ENCODE measurements at regions not wholly inside any gene's neighbourhood (a gene's known extent, or its start where the extent isn't known, plus 50 kb on each side); places are given as distances from the start of the nearest gene placed in this dataset.
A peak's percentile ranks its signal among the peaks of the same experiment; 100 is the strongest.
"Not testable (repeated sequence)": the region's sequence is repeated elsewhere in the genome, so short reads cannot be mapped to it uniquely, and the experiment has no call there.

- not testable (repeated sequence) for DNase-seq
These were observed 114.7 kb upstream of the ZBTB40 start for GRCh38 chr1:22336696-22337545.

- DNase-seq: no peak
These were observed 113.4 kb upstream of the ZBTB40 start for GRCh38 chr1:22338071-22338765.

DNA sequence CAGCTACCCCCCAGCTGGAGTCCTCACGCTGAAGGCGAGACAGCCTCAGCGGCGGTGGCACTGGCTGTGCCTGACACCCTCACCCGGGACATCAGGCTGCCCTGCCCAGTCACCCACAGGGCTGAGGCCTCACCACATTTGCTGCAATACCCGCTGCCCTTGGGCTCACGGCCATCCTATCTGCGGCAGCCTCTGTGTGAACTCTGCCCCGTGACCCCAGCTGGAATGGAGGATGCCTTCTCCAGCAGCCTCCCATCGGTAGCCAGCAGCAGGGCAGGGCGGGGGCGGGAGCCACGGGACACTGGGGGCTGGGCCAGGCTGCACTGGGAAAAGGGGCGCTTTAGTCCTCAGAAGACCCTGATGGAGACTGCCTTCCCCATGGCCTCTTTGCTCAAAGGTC lies 112.4 kb upstream of the ZBTB40 start:
- DNase-seq: no peak

- DNase-seq: no peak
These were observed 111.6 kb upstream of the ZBTB40 start for GRCh38 chr1:22340066-22340465.

- no peak for DNase-seq
These were observed 110.8 kb upstream of the ZBTB40 start for GRCh38 chr1:22340873-22341272.

GRCh38 chr1:22341791-22342605 lies 109.7 kb upstream of the ZBTB40 start:
- DNase-seq: peak; percentile 84

DNA sequence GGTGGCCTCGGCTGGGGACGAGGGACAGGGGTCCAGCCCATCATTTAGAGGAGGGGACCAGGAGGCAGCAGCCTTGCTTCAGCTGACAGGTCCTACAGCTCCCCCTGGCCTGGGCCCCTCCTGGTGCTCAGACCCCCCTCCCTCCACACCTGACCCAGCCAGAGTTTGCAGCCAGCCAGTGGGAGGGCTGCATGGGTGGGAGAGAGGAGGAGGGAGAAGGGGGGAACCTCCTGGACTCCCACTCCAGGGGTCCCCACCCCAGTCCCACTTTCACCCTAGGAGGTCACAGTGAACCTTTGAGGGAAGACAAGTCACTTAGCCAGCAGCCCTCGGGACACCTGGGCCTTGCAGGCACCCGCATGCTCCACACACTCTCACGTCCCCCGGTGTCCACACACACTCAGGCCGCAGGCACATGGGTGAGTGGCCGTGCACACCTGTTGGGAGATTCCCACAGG lies 108.9 kb upstream of the ZBTB40 start:
- DNase-seq: no peak

GRCh38 chr1:22343456-22344328 lies 108.0 kb upstream of the ZBTB40 start:
- no peak for DNase-seq

DNA sequence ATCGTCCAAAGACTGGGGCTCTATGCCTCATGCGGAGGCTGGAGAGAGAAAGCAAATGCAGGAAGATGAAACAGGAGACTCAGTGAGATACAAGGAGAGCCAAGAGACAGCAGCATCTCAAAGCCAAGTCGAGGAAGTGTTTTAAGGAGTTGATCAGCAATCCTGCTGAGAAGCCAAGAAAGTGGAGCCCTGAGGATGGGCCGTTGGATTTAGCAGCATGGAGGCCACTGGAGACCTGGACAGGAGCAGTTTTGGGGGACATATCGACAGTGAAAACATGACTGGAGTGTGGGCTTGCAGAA lies 107.4 kb upstream of the ZBTB40 start:
- no peak for DNase-seq

DNA sequence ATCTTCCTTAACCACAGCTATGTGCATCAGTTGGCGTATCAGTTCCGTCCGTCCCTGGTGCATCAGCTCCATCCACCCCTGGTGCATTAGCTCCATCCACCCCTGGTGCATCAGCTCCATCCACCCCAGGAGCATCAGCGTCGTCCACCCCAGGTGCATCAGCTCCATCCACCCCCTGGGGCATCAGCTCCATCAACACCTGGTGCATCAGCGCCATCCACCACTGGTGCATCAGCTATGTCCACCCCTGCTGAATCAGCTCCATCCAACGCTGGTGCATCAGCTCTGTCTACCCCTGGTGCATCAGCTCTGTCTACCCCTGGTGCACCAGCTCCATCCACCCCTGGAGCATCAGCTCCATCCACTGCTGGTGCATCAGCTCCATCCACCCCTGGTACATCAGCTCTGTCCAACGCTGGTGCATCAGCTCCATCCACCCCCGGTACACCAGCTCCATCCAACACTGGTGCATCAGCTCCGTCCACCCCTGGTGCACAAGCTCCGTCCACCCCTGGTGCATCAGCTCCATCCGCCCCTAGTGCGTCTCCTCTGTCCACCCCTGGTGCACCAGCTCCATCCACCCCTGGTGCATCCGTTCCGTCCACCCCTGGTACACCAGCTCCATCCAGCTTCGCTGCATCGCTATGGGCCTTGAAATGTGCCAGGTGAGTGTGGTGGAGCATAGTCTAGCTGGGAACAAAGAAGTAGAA lies 106.6 kb upstream of the ZBTB40 start:
- no peak for DNase-seq

DNA sequence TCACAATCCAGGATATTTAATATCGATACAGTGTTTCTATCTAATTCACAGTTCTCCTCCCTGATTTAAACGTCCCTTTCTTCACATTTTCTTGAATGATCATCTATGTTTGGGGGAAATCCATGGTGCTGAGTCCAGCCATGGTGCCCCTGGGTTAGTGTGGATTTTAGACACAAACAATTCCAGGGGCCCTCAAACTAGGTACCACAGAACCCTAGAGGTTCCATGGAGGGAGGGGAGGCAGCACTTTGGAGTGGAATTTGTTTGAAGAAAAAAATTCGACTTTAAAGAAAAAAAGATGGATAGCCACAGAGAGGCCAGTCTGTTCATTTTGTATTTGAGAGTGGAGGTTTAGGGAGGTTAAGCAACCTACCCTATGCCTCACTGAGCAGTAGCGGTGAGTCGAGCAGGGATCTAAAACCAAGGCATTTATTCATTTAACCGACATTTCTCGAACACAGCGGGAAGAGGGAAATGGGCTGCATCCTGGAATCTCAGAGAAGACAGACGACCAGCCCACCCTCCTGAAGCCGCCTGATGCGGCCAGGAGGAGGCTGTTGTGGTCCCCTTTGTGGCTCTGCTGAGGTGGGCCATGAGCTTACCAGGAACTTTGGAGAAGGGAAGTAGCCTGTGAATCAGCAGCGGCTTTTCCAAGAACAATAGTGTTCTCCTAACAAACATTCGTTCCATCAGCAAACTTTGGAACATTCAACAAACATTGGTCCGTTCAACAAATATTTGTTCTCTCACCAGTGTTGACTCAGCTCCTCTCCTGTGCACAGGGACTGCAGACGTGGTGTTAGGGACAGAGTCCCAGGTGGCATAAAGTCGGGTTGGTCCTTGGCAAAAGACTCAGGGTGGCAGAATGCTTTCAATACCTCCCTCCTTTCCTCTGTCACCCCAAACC lies 103.5 kb upstream of the ZBTB40 start:
- DNase-seq: no peak

DNA sequence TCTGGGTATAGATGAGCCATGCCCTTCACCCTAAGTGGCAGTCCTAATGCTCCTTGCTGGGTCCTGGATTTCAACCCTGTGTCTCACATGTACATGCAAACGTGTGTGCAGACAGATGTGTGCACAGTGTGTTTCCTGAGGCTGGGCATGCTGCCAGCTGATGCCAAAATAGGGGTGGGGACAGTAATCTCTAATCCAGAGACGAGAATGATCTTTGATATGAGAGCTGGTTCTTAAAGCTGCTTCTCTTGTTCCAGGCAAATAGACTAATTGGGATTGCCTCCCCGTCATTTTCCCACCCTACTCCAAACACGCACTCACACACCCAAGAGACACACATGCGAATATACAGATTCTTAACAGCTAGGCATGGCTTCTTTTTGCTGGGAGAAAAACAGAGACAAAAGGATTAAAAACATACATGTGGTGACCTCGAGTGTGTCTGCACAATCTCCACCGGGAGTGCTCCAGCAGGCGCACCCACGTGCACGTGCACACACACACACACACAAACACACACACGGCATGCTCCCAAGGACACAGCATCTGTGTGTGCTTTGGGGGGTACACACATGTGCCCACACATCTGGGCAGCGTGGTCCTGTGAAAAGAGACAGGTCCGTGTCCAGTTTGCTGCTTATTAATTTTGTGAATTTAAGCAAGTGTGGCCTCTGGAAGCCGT lies 102.1 kb upstream of the ZBTB40 start:
- no peak for DNase-seq

- no peak for DNase-seq
These were observed 101.3 kb upstream of the ZBTB40 start for GRCh38 chr1:22350171-22350923.

- no peak for DNase-seq
These were observed 100.5 kb upstream of the ZBTB40 start for GRCh38 chr1:22350924-22351767.

DNA sequence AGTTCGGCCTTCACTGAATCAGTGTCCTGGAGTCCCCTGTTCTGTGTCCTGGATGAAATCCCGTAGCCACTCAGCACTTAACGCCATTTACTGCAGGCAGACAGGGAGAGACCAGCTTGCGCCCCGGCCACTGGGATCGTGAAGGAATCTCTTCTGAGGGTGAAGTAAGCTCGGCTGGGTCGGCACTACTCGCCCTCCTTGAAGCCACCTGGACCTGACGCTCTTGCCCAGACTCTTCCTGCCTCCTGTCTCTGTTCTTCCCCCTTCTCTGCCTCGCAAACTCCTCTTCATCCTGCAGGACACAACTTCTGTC lies 99.9 kb upstream of the ZBTB40 start:
- DNase-seq: no peak

DNA sequence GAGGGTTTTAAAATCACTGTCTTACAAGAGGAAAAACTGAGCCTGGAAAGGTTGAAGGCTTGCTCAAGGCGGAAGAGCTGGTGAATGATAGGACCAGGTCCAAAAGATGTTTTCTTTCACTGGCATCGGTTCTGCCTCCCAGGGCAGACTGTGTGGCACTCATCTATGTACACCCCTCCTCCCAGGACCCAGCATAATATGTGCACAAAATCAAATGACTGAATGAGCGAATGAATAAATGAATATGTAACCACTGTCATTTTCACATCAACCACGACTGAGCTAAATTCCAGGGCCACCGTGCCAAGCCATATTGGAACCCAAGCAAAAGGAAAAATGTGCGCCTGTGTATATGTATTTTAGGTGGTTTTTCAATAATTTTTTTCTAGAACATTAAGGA lies 99.3 kb upstream of the ZBTB40 start:
- no peak for DNase-seq

DNA sequence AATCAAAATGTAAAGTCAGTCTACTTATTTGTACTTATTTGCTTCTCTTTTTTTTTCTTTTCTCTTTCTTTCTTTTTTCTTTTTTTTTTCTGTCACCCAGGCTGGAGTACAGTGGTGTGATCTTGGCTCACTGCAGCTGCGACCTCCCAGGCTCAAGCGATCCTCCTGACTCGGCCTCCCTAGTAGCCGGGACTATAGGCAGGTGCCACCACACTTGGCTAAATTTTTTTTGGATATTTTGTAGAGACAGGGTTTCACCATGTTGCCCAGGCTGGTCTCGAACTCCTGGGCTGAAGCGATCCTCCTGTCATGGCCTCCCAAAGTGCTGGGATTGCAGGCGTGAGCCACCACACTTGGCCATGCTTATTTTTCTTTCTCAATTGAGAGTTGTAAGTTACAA lies 98.8 kb upstream of the ZBTB40 start:
- no peak for DNase-seq

DNA sequence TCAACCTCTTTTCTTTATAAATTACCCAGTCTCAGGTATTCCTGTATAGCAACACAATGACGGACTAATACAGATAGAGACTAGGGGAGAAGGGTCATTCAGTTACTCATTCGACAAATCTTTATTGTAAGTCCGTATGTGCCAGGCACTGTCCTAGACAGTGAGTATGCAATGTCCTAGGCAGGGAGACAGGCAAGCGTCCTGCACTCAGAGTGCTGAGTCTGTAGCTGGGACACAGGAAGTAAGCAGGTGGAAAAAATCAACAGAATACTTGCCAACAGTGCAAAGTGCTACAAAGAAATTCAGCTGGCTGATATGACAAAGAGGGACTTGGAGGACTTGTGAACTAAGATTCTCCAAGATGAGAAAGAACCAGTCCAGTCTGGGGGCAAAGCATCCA lies 92.2 kb upstream of the ZBTB40 start:
- no peak for DNase-seq

Data from fibroblast of skin of right biceps (primary cell).